Astrocyte of the cerebellum (primary cell): ENCODE measurements at regions not wholly inside any gene's neighbourhood (a gene's known extent, or its start where the extent isn't known, plus 50 kb on each side); places are given as distances from the start of the nearest gene placed in this dataset.

Source experiments
- DNase-seq: peaks from one replicate; pipeline ENCODE4 v3.0.0-alpha.2; 2011; ENCODE audit warnings: low read depth
- H3K4me3 ChIP-seq: 2 replicates; pipeline ENCODE4 v1.5.1; 2011; ENCODE audit warnings: mild to moderate bottlenecking, low read depth, low read length, moderate library complexity
- CTCF ChIP-seq: IDR thresholded peaks from 2 replicates; pipeline ENCODE4 v1.5.1; 2012; ENCODE audit warnings: low read length, low read depth, moderate library complexity, mild to moderate bottlenecking; ENCODE audit errors: missing control alignments
- in situ Hi-C: cut with HindIII; loops from 2 replicates; pipeline ENCODE4 v1.10.0; 2017; ENCODE audit warnings: low sequenced_read_pairs

- no peak for DNase-seq
- in situ Hi-C loops: no loop called here
- no peak for TF ChIP-seq CTCF
- no peak overlapping the region for H3K4me3 ChIP-seq
These were observed 123.3 kb upstream of the SH3BP4 start for GRCh38 chr2:234828382-234829073.

GRCh38 chr2:234827096-234827860 is 124.5 kb upstream of the SH3BP4 start:
- TF ChIP-seq CTCF: no peak
- DNase-seq: no peak
- no peak overlapping the region for H3K4me3 ChIP-seq
- in situ Hi-C loops: no loop called here

GRCh38 chr2:234826681-234827080 is 125.1 kb upstream of the SH3BP4 start:
- no peak for TF ChIP-seq CTCF
- in situ Hi-C loops: no loop called here
- H3K4me3 ChIP-seq: no peak overlapping the region
- no peak for DNase-seq

- in situ Hi-C loops: no loop called here
- TF ChIP-seq CTCF: no peak
- no peak overlapping the region for H3K4me3 ChIP-seq
These were observed 126.2 kb upstream of the SH3BP4 start for GRCh38 chr2:234825616-234826015.

GRCh38 chr2:234823877-234824376 is 127.9 kb upstream of the SH3BP4 start:
- peak; percentile 91 for DNase-seq
- no peak for TF ChIP-seq CTCF
- H3K4me3 ChIP-seq: no peak overlapping the region
- in situ Hi-C loops: no loop called here

More at GRCh38 chr2:234825616-234826015, 126.2 kb upstream of the SH3BP4 start:
- no peak for DNase-seq

- H3K4me3 ChIP-seq: no peak overlapping the region
- in situ Hi-C loops: no loop called here
- no peak for TF ChIP-seq CTCF
- DNase-seq: no peak
These were observed 128.5 kb upstream of the SH3BP4 start for GRCh38 chr2:234823196-234823876.
